OCI-M1 (cell line): ENCODE measurements at regions not wholly inside any gene's neighbourhood (a gene's known extent, or its start where the extent isn't known, plus 50 kb on each side); places are given as distances from the start of the nearest gene placed in this dataset.

ENCODE experiments used
- DNase-seq: peaks from one replicate; lab custom pipeline; 2025; lab: John Stamatoyannopoulos, UW

DNA sequence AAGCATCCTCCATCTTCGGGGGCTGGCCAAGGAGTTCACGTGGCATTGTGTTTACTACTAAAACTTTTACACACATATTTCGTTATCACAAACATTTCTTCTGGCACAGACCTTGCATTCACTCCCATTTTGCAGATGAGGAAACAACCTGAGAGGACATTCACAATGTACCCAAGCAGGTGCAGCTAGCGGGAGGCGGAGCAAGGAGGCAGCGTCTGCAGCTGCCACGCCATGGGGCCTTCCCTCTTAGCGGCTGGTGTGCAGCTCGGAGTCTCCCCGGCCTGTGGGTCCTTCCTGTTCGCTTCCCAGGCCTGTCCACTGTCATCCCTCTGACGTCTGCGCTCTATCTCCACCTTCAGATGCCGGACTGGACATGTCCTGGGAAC is 807.8 kb downstream of the TBC1D22A start:
- no peak for DNase-seq

DNA sequence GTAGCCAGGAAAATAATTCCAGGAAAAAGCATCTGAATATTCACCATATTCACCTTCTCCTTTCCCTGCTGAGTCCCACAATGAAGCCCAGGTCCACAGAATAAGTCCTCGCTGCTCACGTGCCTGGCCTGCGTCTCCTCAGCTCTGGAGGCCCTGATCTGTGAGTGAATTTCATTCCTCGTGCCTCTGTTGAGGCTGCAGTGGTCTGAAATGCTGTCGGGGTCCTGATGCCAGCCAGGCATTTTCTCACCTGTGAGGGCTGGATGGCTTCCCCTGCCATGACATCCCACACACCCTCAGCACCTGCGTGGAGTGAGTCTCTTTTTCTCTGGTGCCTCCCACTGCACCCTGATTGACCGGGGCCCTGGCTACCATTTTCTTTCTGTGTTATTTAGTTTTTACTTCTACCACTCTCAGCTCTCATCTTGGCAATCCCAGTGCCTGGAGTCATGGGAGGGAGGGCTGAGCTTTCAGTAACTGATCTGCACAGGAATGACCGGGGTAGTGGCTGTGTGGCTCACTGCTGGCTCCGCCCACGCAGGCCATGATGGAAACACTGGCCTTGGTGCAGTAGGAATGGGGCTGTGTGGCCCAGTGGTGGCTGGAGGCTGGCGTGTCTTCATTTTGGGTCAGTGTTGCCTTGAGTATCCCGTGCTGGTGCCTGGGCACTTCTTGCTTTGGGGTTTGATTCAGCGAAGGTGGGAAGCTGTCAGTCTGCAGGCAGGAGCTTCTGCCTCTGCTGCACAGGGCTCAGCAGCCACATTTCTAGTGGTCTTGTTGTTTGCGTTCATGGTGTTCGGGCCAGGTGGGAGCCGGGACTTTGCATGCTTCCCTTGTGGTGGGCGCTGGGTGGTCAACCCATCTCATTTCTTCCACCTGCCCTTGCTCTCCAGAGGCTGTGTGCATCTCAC is 807.2 kb downstream of the TBC1D22A start:
- no peak for DNase-seq

DNA sequence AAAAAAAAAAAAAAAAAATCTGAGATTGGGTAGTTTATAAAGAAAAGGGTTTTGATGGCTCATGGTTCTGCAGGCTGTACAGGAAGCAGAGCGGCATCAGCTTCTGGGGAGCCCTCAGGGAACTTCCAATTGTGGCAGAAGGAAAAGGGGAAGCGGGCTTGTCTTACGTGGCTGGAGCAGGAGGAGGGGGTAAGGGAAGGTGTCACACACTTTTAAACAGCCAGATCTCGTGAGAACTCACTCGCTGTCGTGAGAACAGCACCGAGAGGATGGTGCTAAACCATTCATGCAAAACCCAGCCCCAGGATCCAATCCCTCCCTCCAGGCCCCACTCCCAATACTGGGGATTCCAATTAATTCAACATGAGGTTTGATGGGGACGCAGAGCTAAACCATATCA is 806.2 kb downstream of the TBC1D22A start:
- no peak for DNase-seq

DNA sequence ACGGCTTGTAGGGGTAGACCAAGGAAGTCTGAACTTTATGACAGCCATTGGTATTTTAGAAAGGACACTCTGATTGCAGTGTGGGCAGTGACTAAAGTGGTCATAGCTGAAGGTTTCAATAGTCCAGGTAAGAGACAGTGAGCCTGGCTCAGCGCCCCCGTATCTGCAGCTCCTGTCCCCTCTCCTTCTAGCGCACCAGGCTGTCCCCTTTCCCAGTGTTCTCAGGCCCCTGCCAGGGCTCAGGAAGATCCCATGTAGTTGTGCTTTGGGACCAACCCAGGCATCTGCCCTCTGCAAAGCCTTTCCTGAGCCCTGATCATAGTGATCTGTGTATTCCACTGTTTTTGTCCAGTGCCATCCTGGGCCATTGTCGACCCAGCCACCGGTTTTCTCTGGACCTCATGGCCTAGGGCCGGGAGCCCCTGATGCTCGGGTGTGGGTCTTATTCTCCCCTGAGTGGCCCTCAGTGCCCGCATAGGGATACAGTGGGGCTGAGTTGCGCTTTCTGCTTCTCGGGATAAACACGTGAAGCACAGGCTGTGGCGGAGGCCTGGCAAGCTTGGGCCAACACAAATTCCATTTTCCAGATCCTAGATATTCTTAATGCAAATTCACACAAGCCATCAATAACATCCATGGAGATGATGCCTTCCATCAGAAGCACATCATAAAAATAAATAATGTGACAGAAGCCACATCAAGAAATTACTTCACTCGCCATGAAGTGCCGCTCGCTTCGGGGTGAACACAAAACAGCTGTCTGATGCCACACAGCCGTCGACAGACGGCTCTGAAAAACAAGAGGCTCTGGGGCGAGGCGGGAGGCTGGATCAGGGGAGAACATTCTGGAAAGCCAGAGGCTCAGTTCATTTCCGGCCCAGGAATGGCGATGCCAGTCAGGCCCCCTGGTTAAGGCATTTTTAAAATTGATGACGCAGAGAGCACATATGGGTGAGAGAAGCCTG is 805.0 kb downstream of the TBC1D22A start:
- DNase-seq = no peak

DNA sequence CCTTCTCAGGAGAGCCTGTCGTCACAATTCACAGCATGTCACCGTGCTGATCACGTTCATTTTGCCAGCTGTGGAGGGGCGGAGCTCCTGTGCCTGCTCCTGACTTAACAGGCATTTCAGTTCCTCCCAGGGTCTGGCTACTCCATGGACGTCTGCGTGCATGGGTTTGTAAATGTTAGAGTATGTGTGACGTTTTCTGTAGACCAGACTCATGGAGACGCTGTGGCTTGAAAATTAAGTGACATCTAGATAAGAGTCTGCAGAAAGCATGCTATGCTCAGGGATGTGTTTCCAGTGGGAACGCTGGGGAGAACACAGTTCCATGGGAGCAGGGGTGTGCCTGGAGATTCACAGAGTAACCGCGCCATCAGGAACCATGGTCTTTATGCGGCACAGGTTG is 804.0 kb downstream of the TBC1D22A start:
- no peak for DNase-seq

DNA sequence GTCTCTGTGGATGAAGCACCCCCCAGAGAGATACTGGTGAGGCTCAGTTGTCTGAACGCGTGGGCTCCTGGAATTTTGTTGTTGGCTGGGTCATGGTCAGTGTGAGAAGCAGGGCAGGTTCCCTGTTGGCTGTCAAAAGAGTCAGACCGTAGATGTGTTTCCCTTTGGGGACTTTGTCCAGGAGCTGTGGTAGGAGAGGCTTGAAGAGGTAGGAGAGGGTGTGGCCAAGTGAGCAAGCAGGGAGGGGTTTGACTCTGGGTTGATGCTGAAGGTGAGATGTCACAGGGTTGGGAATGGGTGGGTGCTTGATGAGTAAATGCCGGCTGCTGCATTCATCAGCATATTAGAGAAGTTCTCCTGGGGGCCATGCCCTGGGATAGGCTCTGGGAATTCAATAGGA is 803.2 kb downstream of the TBC1D22A start:
- DNase-seq = no peak

DNA sequence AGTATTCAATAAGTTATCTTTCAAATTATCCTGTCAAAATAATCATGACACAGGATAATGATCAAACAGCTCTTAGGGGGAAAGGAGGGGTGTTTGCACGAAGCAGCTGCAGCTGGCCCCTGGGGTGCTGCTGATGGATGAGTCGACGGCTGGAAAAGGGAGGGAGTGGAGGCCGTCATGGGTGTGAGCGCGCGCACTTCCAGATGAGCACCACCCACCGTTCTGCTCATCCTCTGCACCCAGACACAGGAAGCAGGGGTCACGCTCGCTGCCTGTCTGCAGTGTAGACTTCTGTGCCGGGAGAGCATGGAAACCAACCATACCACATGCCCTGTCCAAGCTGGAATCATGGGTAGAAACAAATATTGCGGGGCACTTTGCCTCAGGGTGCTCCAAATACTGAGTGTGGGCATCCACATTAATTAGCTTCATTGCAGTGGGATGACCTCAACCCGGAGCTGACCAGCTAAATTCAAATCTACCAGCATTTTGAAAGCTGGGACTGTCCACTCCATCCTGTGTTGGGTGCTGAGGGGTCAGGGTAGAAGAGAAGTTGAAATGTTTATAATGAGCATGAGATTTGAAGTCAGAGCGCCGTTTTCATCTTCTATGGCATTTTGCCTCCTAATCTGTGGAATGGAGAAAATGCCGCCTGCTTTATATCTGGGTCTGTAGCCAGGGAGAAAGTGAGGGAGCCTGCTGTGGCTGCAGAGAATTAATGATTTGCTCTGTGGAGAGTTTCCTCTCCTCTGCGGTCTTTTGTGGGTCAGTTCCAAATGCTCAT is 802.4 kb downstream of the TBC1D22A start:
- no peak for DNase-seq

DNA sequence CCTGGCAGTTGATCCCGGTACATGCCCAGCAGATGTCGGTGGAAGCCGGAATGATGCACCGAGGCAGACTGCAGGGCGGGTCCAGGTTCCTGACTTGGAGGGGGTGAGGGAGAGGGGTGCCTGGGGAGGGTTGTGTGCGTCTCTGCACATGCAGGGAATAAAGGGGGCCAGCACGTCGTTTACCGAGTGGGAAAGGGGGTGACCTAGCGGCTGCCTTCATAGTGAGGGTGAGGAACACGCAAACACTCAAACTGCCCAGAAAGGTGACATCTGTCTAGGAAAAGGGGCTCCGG is 801.7 kb downstream of the TBC1D22A start:
- no peak for DNase-seq

DNA sequence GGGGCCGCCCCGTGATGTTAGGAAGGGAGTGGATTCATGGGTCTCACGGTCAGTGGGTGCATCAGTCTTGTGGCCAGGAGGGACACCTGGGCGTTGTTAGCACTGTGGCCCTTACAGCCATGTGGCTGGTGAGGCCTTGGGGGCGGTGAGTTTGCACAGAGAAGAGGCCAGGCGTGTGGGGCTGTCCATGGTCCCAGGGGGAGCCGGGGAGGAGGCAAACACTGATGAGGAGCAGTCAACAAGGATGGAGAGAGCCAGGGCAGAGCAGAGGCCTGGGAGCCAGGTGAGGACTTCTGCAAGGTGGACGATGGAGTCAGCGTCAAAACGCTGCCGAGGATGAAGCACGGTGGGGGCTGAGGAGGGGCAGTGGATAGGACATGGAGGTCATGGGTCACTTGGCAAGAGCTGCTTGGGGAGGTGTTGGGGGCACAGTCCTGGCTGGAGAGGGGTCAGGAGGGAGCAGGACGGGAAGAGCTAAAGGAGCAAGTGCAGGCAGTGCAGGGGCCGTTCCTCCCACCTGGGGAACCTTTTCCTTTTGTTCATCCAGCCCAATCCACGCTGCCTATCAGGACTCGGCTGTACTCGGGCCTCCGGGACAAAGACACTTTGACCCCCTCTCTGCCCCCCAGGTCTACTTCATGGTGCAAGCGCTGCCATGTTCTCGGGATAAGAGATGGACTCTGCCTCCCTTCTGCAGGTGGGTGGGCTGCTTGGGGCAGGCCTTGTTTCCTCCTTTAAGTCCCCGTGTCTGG is 801.1 kb downstream of the TBC1D22A start:
- DNase-seq = no peak

DNA sequence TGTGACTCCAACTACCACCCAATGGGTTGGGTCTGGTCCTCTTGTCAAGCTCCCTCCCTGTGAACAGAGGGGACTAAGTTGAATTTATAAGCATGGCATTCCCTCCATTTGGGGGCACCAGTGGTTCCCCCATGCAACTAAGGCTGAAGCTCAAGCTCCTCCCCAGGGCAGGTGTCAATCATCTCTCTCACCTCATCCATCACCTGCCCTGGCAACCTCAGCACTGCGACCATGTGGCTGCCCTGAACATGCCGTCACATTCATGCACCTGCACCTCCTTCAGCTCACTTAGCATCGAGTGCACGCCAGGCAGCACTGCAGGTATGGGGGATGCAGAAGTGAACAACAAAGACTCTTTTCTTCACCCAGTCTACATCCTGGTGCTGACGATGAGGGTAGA is 799.3 kb downstream of the TBC1D22A start:
- no peak for DNase-seq

DNA sequence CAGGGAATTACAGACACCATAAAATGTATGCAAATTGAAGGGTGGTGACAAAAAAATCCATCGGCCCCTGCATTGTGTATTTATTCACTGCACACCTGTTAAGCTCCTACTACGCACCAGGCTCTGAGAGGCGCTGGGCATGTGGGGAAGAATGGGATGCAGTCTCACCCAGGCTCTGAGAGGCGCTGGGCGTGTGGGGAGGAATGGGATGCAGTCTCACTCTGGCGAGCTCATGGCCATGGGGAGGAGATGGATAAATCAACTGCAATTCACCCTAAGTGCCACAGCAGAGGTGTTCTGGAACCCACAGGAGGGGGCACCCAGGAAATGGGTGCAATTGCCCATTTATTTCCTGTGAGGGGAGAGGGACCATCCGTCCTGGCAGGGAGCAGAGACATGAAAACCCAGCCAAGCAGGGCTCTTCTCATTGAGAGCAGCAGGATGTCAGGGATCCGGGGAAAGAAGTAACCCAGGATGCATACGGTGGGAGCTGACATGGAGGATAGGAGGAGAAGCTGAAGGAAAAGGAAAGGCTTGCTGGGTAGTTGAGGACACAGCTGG is 798.7 kb downstream of the TBC1D22A start:
- DNase-seq = no peak

DNA sequence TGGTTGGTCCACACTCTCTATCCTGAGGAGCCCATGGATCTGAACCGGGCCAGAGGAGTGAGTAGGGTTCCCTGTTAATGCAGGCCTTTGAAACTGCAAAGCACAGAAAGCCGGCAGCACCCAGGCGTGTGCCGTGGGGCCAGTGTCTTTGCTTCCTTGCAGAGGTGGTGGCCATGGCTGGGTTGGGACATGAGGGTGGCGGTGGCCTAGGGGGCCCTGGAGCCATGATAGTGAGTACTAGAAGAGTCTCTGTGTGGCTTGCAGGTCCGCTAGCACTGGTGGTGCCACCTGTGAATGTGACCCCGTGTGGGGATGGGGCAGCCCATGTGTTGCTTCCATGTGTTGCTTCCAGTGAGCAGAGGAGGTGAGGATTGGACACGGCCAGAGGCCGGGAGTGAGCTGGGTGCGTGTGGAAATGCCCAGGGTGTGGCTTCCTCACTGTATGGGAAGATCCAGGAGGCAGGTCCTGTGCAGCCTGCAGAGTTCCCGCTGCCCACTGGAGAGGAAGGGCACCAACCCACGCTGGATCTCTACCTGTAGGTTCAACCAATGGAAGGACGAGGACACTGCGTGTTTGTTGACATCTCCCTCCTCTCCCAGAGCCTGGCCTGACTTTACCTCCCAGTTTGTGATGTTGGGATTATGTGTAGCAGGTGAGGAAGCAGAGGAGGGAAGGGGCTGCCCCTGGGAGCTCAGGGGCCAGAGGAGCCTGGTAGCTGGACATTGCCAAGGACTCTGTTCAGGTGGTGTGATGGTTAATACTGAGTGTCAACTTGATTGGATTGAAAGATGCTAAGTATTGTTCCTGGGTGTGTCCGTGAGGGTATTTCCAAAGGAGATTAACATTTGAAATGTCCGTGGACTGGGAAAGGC is 796.6 kb downstream of the TBC1D22A start:
- DNase-seq = no peak

DNA sequence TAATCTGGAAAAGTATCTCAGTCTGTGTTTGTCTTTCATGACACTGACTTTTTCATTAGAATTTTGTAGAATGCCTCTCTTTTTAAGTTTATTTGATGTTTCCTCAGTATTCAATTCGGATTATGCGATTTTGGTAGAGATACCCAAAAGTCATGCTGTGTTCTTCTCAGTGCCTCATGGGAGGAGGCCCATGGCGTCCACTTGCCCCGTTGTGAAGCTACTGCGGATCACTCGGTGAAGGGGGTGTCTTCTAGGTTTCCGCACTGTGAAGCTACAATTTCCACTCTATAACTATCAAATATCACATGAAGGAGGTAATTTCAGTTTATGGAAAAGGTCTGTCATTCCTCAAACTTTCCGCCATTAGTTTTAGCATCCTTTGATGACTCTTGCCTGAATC is 794.0 kb downstream of the TBC1D22A start:
- DNase-seq = no peak

DNA sequence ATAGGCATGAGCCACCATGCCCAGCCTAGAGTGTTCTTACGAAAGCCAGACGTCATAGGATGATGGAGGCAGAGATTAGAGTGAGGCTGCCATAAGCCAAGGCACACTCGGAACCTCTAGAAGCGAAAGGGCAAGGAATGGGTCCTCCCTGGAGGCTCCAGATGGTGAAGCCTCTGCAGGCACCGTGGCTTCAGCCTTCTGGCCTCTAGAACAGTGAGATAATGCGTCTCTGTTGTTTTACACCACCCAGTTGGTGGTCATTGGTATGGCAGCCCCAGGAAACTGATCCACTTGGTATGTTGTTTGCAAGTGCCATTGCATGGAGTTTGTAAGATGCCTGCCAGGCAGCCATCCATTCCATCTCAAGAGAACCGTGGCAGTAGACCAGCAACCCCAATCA is 791.0 kb downstream of the TBC1D22A start:
- no peak for DNase-seq

DNA sequence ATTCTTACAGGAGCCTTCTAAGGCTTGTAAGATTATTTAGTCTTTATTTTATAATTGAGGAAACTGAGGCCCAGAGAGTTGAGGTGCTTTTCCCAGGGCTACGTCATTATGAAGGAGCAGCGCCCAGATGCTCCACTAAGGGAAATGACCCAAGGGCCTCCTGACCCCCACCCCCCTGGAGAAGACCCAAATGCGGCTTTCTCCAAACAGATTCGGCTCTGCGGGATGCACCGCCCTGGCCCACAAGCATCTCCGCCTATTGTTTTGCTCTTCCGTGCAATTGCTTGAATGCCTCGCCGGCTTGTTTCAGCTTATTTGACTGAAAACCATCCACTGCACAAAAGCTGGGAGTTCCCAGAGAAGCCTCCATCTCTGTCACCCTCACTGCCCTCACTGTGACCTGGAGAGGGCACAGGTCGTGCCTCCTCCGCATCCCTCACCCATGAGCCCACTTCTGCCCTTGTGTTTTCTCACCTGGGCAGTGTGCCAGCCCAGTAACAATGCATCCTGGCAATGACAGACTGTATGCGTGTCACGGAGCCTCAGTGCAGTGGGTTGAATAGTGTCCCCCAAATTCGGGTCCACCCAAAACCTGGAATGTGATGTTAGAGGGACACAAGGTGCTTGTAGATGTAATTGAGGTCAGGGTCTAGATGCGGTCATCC is 790.2 kb downstream of the TBC1D22A start:
- DNase-seq = no peak

DNA sequence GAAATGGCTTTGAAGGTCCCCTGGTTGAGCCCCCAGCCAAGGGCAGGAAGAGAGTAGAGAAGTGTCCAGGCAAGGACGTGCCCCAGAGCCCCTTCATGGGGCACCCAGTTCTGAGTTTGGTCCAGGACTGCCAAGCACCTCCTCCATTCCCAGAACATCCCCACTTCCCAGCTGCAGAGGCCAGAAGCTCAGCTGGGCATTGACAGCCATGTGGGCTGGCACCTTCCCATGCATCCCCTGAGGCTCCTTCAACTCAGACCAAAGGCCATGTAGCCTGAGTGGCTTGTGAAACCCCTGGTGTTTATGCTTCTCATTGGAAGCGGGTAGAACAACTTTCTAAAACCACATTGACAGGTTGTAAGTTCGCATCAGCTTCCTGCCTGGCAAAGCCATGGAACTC is 789.6 kb downstream of the TBC1D22A start:
- DNase-seq = no peak

DNA sequence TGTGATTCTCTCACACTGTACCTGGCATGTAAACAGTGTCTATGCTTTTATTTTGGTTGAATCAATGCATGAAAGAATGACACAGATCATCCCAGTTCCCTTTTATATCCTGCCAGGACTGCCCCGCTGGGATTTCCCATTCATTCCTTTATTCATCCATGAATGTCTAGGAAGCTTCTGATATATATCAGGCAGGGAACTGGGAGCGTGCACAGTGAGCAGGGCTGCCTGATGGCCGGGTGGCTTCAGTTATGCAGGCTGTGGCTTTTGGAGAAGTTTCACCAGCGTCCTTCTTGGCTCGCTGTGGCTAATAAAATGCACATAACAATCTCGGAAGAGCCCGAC is 789.0 kb downstream of the TBC1D22A start:
- DNase-seq = no peak

DNA sequence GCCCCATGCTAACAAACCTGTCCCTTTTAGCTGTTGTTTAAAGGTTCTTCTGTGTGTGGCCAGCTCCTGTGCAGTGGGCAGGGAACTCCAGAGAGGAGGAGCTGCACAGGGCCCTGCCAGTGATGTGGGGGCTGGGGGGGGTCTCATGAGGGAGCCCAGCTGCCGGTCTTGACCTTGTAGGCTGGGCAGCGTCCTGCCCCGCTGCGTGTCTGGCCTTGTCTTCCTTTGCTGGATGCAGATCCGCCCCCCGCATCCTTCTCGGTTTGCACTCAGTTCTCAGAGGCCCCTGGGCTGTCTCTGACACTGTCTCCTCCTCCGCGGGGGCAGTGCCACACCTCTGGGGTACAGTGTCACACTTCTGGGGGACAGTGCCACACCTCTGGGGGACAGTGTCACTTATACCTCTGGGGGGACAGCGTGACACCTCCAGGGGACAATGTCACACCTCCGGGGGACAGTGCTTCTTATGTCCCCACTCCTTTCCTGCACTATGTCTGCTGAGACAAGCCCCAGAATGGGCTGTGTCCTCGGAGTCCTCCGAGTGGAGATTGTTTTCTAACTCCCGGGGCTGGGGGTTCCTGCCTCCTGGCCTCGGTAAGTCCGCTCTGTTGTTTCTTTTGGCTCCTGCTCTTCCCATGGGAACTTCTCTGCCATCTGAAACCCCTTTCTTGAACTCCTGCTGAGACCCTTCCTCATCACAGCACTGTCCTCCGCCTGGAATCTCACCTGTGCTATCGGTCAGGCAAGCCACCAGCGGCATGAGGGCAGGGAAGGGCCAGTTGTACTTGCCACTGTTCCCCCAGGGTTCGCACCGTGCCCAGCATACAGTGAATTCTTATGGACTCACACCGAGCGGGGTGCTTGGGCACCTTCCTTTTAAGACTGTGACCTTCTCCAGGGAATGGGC is 788.3 kb downstream of the TBC1D22A start:
- DNase-seq = no peak
